ENCODE measurements at regions not wholly inside any gene's neighbourhood (a gene's known extent, or its start where the extent isn't known, plus 50 kb on each side); places are given as distances from the start of the nearest gene placed in this dataset.

DNA sequence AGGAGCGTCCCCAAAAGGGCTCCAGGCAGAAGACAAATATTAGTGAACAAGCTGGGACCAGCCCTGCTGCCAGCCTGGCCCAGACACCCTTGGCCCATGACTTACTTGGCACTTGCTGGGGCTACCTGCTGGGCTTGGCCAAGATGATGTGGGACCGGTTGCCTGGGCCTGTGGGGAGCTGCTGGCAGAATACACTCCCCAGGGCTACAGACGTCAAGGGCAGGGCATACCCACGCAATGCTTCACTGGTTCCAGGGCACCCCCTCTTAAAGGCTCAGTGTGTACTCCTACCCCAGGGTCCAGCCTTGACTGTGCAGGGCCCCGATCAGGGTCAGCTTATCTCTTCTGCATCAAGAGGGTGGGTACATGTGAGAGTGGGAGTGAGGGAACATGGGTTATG, 106.5 kb upstream of the SLC2A1 start:
- DNase-seq = no peak

DNA sequence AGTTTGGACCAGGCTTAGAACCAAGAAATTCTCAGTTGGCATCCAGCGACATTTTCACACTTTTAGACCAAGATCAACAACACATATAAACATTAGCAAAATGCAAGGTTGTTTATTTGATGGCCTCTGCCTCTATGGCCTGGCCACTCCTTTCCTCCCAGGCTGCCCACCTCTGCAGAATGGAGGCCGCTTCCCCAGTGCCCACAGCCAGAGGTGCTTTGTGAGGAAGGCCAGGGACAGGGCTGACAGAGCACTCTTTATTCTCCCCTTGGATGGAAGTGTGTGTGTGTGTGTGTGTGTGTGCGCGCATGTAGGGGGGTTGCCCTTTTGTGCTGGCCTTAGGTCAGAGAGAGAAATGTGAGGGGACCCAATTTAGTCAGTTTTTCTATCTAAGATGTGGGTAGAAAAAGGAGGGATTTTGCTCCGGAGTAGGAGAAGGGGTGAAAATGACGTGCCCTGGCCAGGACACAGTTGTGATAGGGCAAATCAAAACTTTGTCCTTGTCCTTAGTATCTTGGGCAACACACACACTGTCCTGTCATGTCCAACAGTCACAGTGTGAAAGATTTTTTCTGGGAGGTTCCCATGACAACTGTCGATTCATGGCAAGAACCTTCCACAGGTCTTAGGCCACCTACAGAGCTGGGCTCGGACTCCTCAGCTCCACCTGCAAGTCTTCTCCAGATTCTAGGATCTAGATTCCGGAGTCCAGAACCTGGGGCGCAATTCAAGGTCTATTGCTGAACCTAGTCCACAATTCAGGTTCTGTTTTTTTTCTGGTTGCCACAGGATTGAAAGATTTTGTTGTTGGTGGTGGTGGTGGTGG, 104.9 kb upstream of the SLC2A1 start:
- no peak for DNase-seq

DNA sequence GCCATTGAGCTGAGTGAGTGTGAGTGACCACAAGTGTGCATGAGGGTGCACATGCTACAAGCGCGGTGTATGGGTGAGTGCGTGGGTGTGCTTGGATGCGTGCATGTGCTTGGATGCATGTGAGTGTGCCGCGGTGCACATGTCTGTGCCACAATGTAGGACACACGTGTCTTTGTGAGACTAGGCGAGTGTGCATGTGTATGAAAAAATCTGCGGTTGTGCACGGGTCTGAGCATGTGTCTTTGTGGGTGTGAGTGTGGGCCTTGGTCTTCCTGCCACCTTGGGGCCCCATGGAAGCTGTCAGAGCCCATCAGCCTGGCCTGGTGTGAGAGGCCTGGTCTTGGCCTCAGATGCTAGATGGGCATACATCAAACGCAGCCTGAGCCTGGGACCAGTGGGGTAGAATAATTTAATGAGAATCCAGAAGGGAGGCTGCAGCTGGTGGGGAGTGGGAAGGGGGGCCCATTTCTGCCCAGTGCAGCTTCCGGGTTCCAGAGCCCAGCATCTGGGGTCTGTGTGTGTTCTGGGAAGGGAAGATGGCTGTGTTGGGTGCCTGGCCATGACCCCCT, 103.9 kb upstream of the SLC2A1 start:
- DNase-seq = no peak

DNA sequence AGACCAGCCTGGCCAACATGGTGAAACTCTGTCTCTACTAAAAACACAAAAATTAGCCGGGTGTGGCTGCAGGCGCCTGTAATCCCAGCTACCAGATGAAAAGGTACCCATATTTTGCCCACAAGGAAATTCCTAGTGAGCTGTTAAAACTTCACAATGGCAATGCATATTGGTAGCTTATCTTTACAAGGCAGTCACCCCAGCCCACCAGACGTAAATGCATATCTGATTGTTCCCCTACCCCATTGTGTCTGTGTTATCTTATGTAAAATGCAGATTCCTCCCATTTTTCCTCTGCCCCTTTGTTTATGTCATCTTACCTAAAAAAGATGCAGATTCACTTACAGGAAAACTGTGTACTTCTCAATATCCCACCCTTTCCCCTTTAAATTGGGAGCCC, 103.1 kb upstream of the SLC2A1 start:
- DNase-seq = no peak

DNA sequence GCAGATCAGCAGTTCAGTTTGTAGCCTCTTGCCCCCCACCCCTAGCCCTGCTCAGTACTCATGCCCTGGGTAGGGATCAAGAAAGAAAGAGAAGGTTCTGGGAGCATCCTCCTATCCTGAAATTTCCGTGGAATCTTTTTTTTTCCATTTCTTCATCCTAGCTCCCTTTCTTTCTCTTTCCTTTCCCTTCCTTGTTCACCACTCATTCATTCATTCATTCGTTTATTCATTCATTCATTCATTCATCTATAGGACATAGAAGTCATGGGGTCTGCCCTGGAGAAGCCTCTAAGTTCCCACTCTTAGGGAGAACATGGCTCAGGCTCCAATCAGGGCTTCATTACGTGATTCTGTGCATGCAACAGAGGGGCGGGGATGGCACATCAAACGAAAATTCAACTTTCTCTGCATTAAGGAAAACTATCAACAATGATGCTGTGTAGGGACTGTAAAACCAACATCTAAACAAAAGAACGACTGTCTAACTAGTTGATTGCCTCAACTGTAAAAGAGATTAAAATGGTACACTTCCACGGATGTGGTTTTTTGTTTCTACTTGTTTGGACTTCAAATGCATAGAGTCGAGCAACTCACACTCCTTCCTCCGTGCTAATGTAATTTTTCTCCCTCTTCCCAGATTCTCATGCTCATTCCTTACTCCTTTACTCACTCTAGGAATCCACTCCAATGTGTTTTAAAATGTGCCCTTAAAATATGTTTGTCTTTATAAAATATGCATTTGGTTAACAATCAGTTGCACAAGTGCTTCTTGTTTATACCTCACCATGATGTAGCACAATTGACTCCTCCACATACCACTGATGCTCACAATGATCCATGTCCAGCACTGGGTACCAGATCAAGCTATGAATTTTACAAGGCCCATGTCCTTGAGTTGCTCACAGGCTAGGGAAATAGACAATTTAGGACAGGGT, 101.2 kb upstream of the SLC2A1 start:
- DNase-seq = no peak

DNA sequence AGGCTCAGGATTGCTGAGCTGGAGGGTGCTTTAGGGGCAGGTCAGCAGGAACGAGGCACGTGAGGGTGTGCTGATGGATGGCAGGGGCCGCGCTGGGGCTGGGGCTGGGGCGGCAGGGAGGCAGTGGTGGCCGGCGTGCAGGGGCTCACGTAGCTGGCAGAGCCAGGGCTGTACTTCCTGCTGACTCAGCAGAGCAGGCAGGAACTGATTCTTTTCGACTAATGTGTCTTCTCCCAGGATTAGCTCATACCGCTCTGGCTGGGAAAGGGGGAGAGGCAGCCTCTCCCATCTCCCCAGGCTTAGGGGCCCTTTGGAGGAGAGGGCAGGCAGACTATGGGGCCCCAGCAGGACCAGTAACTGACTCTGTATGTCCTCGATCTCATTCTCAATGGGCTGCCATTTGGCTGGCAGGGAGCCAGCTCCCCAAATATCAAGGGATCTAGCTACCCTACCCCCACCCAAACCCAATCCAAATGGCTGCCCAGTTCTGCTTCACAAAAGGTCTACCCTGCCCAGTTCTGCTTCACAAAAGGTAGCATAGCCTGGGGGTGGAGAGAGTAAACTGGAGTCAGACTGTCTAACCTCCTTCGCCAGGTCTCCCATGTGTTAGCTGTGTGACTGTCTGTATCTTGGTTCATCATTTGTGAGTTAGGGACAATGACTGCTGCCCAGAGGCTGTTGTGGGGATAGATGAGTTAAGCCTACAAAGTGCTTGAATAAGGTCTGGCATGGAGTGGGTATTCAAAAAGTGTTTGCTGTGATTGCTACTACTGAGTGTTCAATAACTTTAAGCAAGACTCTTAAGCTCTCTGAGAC, 100.1 kb upstream of the SLC2A1 start:
- DNase-seq = no peak

DNA sequence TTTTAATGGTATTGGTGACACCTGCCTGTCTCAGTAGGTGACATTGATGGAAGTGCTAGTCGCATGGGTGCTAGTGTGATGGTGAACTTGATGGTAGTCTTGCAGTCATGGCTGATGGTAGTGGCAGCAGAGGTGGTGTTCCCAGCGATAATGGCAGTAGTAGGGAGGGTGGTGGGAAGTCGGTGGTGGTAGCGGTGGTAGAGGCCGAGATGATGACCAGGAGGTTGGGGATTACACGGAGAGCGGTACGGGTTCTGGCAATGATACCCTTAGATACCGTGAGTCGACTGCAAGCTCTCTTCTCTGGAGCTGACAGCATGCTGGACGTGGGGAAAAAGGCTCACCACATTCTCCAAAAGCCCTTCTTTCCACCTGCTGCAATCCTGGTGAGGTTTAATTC, 99.4 kb upstream of the SLC2A1 start:
- DNase-seq = no peak

DNA sequence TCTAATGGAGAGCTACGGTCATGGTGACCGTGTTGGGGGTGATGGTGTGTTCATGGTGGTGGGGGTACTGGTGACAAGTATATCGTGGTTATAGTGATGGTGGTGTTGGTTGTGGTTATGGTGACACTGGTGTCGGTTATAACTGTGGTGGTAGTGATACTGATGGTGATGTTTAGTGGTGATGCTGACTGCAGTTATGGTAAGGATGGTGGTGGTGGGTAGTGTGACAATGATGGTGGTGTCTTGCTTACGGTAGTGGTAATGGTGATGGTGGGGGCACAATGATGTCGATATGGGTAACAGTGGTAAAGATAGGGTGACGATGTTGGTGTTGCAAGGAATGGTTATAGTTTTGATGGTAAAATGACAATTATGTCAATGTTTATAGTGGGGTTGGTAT, 98.9 kb upstream of the SLC2A1 start:
- no peak for DNase-seq

DNA sequence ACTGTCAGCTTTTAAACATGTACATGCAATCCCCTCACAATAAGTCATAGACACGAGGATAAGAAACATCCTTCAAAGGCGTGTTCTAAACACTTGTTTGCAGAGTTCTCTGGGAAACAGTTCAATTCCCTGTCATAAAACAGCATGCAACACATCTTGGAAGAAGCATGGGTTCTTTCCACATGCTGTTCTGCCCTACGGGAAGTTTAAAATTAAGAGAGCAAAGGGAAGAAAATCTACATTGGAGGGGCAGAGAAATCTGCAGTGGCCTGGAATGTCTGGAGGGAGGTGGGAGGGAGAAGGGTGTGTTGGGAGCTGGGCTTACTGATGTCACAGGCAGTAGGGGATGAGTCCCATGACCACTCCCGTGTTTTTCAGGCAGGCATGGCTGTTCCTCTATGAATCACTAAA, 98.3 kb upstream of the SLC2A1 start:
- DNase-seq = no peak

DNA sequence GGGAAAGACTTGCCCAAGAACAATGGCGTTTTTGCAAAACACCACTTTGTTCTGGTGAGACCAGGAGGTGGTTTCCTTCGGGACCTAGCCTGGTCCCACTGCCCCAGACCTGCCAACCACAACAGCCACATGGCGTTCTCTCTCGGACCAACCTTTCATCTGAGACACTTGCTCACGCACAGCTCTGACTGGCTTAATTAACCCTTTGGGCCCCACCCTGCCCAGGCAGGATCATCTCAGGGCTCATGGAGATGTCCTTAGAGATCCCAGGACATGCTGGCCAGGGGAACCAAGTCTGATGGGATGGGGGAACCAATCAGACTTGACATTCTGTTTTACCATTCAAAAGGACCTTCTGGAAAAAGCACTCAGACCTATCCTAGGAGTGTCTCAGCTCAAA, 97.8 kb upstream of the SLC2A1 start:
- DNase-seq = no peak

DNA sequence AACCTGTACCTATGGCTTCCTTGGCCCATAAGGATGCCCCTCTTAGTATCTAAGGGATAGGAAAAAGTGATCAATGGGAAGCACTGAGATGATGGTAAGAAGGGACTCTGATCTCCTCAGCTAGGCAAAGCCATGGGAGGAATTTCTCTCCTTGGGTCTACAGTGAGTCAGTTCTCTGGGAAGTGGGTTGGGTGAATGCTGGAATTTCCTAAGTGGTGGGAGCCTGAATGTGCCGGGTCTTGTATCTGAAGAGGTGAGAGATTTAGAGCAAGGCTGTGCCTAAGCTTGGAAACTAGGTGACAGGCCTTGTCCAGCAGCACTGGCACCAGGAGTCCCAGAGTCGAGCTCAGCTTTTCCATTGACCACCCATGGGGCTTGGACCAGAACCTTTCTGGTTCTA, 96.3 kb upstream of the SLC2A1 start:
- no peak for DNase-seq

DNA sequence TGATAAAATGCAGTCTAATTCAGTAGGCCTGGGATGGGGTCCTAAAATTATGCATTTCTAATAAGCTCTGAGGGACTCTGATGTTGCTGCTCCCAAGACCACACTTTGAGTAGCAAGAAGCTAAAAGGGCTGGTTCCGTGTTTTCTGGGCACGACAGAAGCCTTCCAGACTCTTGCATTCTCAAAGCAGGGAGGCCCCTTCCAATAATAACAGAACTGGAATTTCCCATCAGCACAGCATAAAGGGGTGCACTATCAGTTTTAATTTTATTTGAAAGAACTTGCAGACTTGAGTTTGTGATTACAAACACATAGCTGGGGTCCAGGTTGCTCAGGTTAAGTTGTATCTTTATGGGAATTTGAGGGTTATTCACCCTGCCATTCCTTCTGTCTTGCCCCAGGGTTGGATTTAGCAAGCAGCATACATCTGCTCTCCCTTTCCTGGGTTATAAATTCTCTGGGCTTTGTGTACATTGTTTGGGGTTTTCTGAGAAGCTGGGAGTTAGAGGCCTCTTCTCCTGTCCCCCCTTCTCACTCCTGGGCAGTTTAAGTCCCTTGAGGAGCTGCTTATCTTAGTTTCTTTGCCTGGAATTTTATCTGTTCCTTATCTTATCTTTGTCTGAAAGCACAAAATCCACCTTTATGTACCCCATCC, 94.2 kb upstream of the SLC2A1 start:
- DNase-seq = no peak

DNA sequence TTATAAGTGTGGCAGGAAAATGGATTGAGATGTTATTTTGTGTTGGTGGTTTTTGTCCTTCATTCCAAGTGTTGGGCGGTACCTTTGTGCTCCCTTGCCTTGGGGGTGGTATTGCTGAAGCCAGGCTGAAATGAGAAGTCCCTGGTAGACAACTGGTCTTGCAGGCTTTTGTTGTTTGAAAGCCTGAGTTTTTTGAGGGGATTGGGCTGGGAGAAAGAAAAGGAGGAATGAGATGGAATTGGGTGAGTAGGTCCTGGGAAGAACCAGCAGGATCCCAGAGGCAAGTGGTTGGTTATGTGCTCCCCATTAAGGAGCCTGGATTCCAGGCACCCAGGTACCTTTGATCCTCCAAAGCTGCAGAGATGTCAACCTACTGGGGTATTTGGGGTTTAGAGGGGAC, 93.7 kb upstream of the SLC2A1 start:
- DNase-seq = no peak

DNA sequence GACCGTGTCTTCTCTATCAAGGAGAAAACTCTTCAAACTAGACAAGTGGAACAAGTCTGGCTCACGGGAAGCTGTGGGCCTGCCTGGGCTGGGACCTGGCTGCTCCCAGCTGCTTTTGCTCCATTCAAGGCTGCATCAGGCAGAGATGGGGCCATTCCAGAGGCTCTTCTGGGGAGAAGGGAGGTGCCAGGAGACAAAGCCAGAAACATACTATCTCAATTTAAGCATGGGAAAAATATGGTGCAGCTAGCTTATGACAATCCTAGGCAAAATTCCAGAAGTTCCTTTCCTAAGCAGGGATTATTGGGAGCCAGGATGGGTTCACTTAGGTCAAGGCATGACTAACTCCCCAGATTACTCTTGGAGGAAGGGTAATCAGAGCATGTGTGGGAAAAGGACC, 90.8 kb upstream of the SLC2A1 start:
- no peak for DNase-seq

DNA sequence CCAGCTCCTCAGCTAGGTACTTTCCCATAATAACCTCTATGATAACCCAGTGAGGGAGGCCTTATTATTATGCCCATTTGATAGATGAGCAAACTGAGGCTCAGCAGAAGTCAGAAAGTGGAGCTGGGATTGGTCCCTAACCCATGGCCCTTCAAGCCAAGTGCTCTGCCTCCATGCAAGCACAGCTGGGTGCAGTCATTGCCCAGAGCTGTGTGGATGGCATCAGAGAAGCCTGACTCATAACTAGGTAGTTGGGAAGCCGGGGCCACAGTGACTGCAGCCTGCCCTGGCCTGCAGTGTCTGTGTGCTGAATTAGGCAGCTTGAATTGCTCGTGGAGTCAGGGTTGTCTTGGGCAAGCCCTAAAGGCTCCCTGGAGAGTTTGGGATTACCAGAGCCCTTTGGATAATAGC, 89.9 kb upstream of the SLC2A1 start:
- DNase-seq = no peak

DNA sequence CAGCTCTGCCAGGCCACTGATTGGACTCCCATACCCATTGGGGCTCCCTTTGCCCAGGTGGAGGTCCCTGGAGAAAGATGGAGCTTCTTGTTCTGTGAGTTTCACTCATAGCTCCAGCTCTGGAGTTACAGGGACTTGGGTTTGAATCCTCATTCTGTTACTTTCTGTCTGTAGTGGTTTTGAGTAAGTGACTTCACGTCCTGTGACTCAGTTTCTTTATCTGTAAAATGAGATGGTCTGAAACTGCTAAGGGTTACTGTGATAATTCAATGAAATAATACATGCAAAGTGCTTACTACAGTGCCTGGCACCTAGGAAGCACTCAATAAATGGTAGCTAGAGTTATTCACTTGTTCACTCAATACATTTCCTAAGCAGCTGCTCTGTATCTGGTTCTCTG, 88.5 kb upstream of the SLC2A1 start:
- no peak for DNase-seq

DNA sequence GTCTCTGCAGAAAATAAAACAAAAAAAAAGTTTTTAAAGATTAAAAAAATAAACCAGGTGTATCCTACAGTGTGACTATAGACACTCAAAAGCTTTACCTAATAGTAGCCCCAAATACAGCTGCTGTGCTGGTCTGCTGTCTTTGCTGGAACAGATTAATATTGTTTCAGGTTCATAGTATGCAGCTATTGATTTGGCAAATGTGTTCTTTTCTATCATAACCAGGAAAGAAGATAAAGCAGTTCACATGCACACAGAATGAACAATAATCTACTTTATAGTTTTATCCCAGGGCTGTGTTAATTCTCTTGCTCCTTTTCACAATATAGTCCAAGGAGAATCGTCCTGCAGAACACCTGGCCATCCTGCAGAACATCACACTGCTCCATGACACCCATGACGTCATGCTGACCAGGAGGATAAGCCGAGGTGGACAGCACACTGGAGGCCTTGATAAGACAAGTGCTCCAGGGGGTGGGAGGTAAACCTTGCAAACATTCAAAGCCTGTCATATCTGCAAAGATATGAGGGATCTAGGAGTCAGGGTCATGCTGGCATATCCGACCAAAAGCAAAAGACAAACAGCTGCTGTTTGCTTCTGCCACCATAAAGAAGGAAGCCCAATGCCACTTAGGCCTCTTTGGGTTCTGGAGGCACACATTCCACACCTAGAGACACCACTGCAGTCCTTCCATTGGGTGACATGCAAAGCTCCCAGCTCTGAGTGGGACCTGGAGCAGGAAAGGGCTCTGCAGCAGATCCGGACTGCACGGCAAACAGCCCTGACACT, 86.1 kb upstream of the SLC2A1 start:
- DNase-seq = no peak

DNA sequence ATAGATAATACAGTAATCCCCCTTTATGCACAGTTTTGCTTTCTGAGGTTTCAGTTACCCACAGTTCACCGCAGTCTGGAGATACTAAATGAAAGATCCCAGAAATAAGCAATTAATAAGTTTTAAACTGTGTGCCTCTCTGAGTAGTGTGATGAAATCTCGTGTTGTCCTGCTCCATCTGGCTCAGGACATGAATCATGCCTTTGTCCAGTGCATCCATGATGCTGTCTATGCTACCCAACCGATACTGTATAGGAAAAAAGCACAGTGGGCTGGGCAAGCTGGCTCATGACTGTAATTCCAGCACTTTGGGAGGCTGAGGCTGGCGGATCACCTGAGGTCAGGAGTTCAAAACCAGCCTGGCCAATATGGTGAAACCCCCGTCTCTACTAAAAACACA, 85.0 kb upstream of the SLC2A1 start:
- DNase-seq = no peak

DNA sequence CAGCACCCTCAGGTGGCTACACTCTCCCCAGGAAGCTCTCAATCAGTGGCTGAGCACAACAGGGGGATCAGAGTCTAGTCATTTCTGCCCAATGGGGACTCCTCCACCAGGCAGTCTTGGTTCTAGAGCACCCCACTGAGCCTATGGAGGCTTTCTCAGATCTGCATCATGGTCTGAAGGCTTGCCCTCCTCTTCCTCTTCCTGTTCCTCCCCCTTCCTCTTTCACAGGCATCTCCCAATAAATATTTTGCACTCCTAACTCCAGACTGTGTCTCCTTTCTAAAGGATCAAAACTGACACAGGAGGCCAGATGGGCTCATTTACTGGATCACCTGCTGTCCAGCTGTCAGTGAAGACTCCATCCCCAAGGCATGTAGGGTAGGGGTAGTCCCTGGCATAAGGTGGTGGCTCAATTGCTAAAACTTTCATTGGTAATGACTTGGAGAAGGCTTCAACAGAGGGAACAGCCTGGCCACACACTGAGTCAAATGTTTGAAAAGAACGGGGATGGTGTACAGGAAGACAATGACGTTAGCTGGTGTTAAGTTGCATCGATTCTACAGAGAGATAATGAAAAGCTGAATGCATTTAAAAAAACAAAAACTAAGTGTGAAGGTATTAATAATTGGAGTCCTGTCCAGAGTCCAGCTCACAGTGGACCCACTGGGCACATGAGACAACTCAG, 84.2 kb upstream of the SLC2A1 start:
- DNase-seq = no peak

DNA sequence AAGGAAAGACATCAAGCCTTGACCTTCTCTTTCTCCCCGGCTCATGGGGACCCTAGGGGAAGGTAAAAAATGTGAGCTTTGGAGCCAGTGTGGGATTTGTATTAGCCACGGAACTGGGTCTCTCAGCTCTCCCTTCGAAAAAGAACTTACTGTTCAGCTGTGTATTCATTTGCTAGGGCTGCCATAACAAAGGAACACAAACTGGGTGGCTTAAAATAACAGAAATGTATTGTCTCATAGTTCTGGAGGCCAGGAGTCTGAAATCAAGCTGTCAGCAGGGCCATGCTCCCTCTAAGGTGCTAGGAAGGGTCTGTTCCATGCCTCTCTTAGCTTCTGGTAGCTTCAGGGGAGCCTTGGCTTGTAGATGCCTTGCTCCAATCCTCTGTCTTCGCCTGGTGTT, 83.5 kb upstream of the SLC2A1 start:
- DNase-seq = no peak

DNA sequence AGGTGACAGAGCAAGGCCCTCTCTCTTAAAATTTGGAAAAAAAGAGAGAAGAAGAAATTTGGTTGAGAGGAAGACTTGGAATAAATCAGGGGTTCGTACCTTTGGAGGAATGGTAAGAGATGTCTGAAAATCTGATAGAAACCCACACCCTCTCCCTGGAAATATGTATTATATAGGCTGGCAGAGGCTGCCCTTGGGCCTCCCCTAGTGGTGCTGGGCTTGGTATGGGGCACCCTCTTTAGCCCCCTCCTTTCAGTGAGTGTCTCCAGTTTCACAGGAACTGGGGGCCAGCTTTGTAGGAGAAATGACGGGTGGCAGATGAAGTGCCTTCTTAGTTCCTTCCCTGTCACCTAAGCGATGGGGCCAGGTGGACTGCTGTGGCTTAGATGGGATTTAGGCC, 82.9 kb upstream of the SLC2A1 start:
- DNase-seq = no peak

Data from right forelimb (tissue), 1 donor.